BLaER1 treated with 17β-estradiol and CSF1 and Interleukin-3, amounts not matched to agents 10 nM and 100 nM (cell line): ENCODE measurements at regions not wholly inside any gene's neighbourhood (a gene's known extent, or its start where the extent isn't known, plus 50 kb on each side); places are given as distances from the start of the nearest gene placed in this dataset.

Experiments used
- H3K27ac ChIP-seq, 11 experiments: shearing (Covaris generic); formaldehyde crosslinking; 2 replicates each; pipeline ENCODE4 v1.8.1; 2022
- H3K27me3 ChIP-seq, 11 experiments: shearing (Covaris generic); formaldehyde crosslinking; 2 replicates each; pipeline ENCODE4 v1.8.1; 2022
- H3K36me3 ChIP-seq, 11 experiments: shearing (Covaris generic); formaldehyde crosslinking; 2 replicates each; pipeline ENCODE4 v1.8.1; 2022
- H3K4me1 ChIP-seq, 10 experiments: shearing (Covaris generic); formaldehyde crosslinking; 2 replicates each; pipeline ENCODE4 v1.8.1; 2022
- H3K4me2 ChIP-seq, 11 experiments: shearing (Covaris generic); formaldehyde crosslinking; 2 replicates each; pipeline ENCODE4 v1.8.1; 2022
- H3K4me3 ChIP-seq, 10 experiments: shearing (Covaris generic); formaldehyde crosslinking; 2 replicates each; pipeline ENCODE4 v1.8.1; 2022
- H3K9ac ChIP-seq, 11 experiments: shearing (Covaris generic); formaldehyde crosslinking; 2 replicates each; pipeline ENCODE4 v1.8.1; 2022
- H3K9me3 ChIP-seq, 11 experiments: shearing (Covaris generic); formaldehyde crosslinking; replicated peaks in 1 of 11; 2 replicates each; pipeline ENCODE4 v1.8.1; 2022
- H4K20me1 ChIP-seq, 11 experiments: shearing (Covaris generic); formaldehyde crosslinking; 2 replicates each; pipeline ENCODE4 v1.8.1; 2022
- Cebpa-rat ChIP-seq, 11 experiments: shearing (Covaris generic); IDR thresholded peaks; 2 replicates each; pipeline ENCODE4 v1.8.1; 2022

DNA sequence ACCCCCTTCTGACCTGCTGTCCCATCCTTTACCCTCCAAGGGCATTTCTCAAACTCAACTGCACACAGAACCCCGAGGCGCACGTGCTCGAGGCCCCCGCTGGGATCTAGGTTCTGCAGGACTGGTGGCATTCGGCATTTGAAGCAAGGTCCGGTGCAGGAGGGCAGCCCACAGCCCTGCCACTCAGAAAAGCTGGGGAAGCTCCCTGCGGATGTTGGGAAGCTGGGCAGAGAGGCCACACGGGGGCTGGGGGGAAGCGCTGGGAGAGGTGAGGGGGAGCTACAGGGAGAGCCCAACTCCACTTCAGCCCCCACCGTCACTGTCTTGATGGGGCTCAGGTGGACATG lies 51.2 kb upstream of the SLCO4A1 start:
- Histone ChIP-seq H3K27ac (no peak overlapping the region), H3K27me3 (peaks cover 32 to 62% (median 56%) of the 10 kb centered on the region in 11 experiments), H3K9ac (no peak overlapping the region)

DNA sequence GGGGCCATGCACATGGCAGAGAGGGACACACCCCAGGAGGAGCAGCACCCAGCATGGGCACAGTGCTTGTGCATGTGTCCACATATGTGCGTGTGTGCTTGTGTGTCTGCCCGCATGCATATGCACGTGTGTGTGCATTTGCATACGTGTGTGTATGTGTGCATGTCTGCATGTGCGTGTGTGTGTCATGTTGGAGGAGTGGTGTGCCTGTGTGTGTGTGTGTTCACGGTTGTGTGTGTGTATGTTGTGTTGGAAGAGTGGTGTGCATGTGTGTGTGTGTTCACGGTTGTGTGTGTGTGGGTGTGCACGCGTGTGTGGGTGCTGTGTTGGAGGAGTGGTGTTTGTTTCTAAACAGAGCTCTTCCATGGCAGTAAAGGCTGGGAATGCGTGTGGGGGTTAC lies 50.7 kb upstream of the SLCO4A1 start:
- Histone ChIP-seq H4K20me1 (peaks cover 0 to 48% (median 6%) of the 10 kb centered on the region in 11 experiments; a peak in 13 of 22 replicates), H3K27ac (no peak overlapping the region), H3K4me3 (no peak overlapping the region), H3K9ac (no peak overlapping the region), H3K36me3 (no peaks in the 10 kb centered on the region), H3K27me3 (peaks cover 27 to 62% (median 56%) of the 10 kb centered on the region in 11 experiments), H3K4me2 (no peak overlapping the region), H3K9me3 (peaks cover 0 to 15% (median 0%) of the 10 kb centered on the region in 11 experiments; a peak in 4 of 22 replicates), H3K4me1 (peaks cover 27 to 46% (median 38%) of the 10 kb centered on the region in 10 experiments)
- no peak for TF ChIP-seq Cebpa-rat (IDR thresholded peaks at IDR 0.05)

More for the DNA sequence above, 51.2 kb upstream of the SLCO4A1 start:
- Histone ChIP-seq H4K20me1 (peaks cover 0 to 49% (median 6%) of the 10 kb centered on the region in 11 experiments; a peak in 13 of 22 replicates), H3K4me3 (no peak overlapping the region), H3K4me1 (peaks cover 23 to 41% (median 33%) of the 10 kb centered on the region in 10 experiments), H3K36me3 (no peaks in the 10 kb centered on the region), H3K9me3 (peaks cover 0 to 10% (median 0%) of the 10 kb centered on the region in 11 experiments; a peak in 4 of 22 replicates), H3K4me2 (no peak overlapping the region; a peak in 1 of 22 replicates)
- TF ChIP-seq Cebpa-rat (IDR thresholded peaks at IDR 0.05), result no peak
